ENCODE measurements at regions not wholly inside any gene's neighbourhood (a gene's known extent, or its start where the extent isn't known, plus 50 kb on each side); places are given as distances from the start of the nearest gene placed in this dataset.

DNA sequence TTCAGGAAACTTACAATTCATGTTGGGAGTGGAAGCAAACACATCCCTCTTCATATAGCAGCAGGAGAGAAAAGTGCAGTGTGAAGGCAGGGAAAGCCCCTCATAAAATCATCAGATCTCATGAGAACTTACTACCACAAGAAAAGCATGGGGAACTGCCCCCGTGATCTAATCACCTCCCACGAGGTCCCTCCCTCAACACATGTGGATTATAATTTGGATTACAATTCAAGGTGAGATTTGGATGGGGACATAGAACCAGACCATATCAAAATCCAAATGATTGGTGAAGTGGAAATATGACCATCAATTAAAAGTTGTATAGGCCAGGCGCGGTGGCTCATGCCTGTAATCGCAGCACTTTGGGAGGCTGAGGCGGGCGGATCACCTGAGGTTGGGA lies 1268.0 kb downstream of the JRKL start:
- Histone ChIP-seq H3K9ac (ENCODE audit: low read depth in 1 of 2, low read length in 2 of 2) (no peak overlapping the region), H3K27ac (ENCODE audit: low read depth in 1 of 2, low read length in 2 of 2) (no peak overlapping the region), H3K4me1 (ENCODE audit: control insufficient read depth in 4 of 4, insufficient read depth in 4 of 4, low read length in 3 of 4) (no peaks in the 10 kb centered on the region), H3K9me3 (ENCODE audit: control insufficient read depth in 4 of 4, low read length in 3 of 4) (no peaks in the 10 kb centered on the region), H3K27me3 (ENCODE audit: control insufficient read depth in 4 of 4, insufficient read depth in 4 of 4, low read length in 3 of 4) (no peaks in the 10 kb centered on the region), H3K36me3 (ENCODE audit: control insufficient read depth in 4 of 4, insufficient read depth in 3 of 4, low read depth in 1 of 4, low read length in 3 of 4) (no peaks in the 10 kb centered on the region), H3K4me3 (ENCODE audit: low read depth in 1 of 3, low read length in 3 of 3) (no peak overlapping the region)
- no peak for DNase-seq (ENCODE audit: low spot score)
- WGBS = 85% methylated on average over 7 of the region's 7 CpGs
- TF ChIP-seq HNF4A (conservative IDR thresholded peaks at IDR 0.05) = no peak
- no peak for TF ChIP-seq FOXA1 (IDR thresholded peaks at IDR 0.05)
- TF ChIP-seq, protein P1, sequence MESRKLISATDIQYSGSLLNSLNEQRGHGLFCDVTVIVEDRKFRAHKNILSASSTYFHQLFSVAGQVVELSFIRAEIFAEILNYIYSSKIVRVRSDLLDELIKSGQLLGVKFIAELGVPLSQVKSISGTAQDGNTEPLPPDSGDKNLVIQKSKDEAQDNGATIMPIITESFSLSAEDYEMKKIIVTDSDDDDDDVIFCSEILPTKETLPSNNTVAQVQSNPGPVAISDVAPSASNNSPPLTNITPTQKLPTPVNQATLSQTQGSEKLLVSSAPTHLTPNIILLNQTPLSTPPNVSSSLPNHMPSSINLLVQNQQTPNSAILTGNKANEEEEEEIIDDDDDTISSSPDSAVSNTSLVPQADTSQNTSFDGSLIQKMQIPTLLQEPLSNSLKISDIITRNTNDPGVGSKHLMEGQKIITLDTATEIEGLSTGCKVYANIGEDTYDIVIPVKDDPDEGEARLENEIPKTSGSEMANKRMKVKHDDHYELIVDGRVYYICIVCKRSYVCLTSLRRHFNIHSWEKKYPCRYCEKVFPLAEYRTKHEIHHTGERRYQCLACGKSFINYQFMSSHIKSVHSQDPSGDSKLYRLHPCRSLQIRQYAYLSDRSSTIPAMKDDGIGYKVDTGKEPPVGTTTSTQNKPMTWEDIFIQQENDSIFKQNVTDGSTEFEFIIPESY (IDR thresholded peaks at IDR 0.05) = no peak
- TF ChIP-seq TAF1 (conservative IDR thresholded peaks at IDR 0.05) = no peak

DNA sequence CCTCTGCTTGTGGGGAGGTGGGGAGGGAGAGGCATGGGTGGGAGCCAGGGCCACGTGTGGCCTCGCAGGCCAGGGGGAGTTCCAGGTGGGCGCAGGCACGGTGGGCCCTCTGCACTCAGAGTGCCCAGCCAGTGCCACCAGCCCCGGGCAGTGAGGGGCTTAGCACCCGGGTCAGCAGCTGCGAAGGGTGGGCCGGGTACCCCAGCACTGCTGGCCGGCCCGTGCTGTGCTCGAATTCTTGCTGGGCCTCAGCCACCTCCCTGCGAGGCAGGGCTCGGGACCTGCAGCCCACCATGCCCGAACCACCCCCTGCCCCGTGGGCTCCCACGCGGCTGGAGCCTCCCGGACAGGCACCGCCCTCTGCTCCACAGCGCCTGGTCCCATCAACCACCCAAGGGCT lies 1277.2 kb downstream of the JRKL start:
- DNase-seq (ENCODE audit: low spot score) = no peak
- WGBS = 87% methylated on average over 20 of the region's 20 CpGs
- Histone ChIP-seq H3K4me1 (ENCODE audit: control insufficient read depth in 4 of 4, insufficient read depth in 4 of 4, low read length in 3 of 4) (no peaks in the 10 kb centered on the region), H3K27me3 (ENCODE audit: control insufficient read depth in 4 of 4, insufficient read depth in 4 of 4, low read length in 3 of 4) (no peaks in the 10 kb centered on the region), H3K9me3 (ENCODE audit: control insufficient read depth in 4 of 4, low read length in 3 of 4) (no peaks in the 10 kb centered on the region), H3K4me3 (ENCODE audit: low read depth in 1 of 3, low read length in 3 of 3) (no peak overlapping the region), H3K27ac (ENCODE audit: low read depth in 1 of 2, low read length in 2 of 2) (no peak overlapping the region), H3K36me3 (ENCODE audit: control insufficient read depth in 4 of 4, insufficient read depth in 3 of 4, low read depth in 1 of 4, low read length in 3 of 4) (no peaks in the 10 kb centered on the region), H3K9ac (ENCODE audit: low read depth in 1 of 2, low read length in 2 of 2) (no peak overlapping the region)
- TF ChIP-seq, protein P2, sequence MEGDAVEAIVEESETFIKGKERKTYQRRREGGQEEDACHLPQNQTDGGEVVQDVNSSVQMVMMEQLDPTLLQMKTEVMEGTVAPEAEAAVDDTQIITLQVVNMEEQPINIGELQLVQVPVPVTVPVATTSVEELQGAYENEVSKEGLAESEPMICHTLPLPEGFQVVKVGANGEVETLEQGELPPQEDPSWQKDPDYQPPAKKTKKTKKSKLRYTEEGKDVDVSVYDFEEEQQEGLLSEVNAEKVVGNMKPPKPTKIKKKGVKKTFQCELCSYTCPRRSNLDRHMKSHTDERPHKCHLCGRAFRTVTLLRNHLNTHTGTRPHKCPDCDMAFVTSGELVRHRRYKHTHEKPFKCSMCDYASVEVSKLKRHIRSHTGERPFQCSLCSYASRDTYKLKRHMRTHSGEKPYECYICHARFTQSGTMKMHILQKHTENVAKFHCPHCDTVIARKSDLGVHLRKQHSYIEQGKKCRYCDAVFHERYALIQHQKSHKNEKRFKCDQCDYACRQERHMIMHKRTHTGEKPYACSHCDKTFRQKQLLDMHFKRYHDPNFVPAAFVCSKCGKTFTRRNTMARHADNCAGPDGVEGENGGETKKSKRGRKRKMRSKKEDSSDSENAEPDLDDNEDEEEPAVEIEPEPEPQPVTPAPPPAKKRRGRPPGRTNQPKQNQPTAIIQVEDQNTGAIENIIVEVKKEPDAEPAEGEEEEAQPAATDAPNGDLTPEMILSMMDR (IDR thresholded peaks at IDR 0.05; ENCODE audit: low read depth, low read length, missing input control) = no peak
- TF ChIP-seq EGR1 (IDR thresholded peaks at IDR 0.05; ENCODE audit: low read depth in 2 of 2) = no peak
- TF ChIP-seq, protein P3, sequence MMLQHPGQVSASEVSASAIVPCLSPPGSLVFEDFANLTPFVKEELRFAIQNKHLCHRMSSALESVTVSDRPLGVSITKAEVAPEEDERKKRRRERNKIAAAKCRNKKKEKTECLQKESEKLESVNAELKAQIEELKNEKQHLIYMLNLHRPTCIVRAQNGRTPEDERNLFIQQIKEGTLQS (IDR thresholded peaks at IDR 0.05) = no peak
- TF ChIP-seq, protein P4, sequence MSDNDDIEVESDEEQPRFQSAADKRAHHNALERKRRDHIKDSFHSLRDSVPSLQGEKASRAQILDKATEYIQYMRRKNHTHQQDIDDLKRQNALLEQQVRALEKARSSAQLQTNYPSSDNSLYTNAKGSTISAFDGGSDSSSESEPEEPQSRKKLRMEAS (IDR thresholded peaks at IDR 0.05) = no peak
- no peak for TF ChIP-seq FOXA2 (IDR thresholded peaks at IDR 0.05)
- TF ChIP-seq RXRA (IDR thresholded peaks at IDR 0.05) = no peak
- no peak for TF ChIP-seq JUND (IDR thresholded peaks at IDR 0.05)
- no peak for TF ChIP-seq YY1 (IDR thresholded peaks at IDR 0.05)
- TF ChIP-seq GABPA (IDR thresholded peaks at IDR 0.05 in 1 of 2, conservative IDR thresholded peaks at IDR 0.05 in 1 of 2) = no peak

DNA sequence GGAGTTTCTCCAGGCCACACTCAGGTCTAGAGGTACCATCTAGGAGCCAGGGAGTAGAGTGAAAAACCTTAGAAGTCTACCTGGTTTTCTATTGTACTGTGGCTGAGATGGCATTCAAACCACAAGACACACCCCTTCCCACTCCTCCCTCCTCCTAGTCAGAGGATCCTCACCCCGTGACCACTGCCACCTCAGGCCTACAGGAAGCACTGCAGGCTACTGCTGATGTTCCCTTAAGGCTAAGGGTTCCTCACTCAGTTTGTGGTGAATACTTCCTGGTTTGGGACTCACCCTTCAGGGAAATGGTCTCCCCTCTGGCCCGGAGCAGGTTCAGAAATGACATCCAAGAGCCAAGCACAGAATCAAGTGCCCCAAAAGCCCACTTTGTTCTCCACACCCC lies 1293.9 kb downstream of the JRKL start:
- no peak overlapping the region for H3K4me3 ChIP-seq (ENCODE audit: low read depth in 1 of 3, low read length in 3 of 3)
- DNase-seq (ENCODE audit: low spot score) = no peak
- H3K36me3 ChIP-seq (ENCODE audit: control insufficient read depth in 4 of 4, insufficient read depth in 3 of 4, low read depth in 1 of 4, low read length in 3 of 4) = no peaks in the 10 kb centered on the region
- no peak overlapping the region for H3K9ac ChIP-seq (ENCODE audit: low read depth in 1 of 2, low read length in 2 of 2)
- peaks cover 0 to 2% (median 0%) of the 10 kb centered on the region in 4 donors for H3K9me3 ChIP-seq (ENCODE audit: control insufficient read depth in 4 of 4, low read length in 3 of 4)
- no peaks in the 10 kb centered on the region for H3K4me1 ChIP-seq (ENCODE audit: control insufficient read depth in 4 of 4, insufficient read depth in 4 of 4, low read length in 3 of 4)
- WGBS = 59% methylated on average over 2 of the region's 2 CpGs
- H3K27ac ChIP-seq (ENCODE audit: low read depth in 1 of 2, low read length in 2 of 2) = no peak overlapping the region
- no peak for TF ChIP-seq TAF1 (conservative IDR thresholded peaks at IDR 0.05)
- TF ChIP-seq, protein P2 (IDR thresholded peaks at IDR 0.05; ENCODE audit: low read depth, low read length, missing input control) = no peak
- no peak for TF ChIP-seq GABPA (IDR thresholded peaks at IDR 0.05 in 1 of 2, conservative IDR thresholded peaks at IDR 0.05 in 1 of 2)
- no peak for TF ChIP-seq JUND (IDR thresholded peaks at IDR 0.05)
- TF ChIP-seq, protein P5, sequence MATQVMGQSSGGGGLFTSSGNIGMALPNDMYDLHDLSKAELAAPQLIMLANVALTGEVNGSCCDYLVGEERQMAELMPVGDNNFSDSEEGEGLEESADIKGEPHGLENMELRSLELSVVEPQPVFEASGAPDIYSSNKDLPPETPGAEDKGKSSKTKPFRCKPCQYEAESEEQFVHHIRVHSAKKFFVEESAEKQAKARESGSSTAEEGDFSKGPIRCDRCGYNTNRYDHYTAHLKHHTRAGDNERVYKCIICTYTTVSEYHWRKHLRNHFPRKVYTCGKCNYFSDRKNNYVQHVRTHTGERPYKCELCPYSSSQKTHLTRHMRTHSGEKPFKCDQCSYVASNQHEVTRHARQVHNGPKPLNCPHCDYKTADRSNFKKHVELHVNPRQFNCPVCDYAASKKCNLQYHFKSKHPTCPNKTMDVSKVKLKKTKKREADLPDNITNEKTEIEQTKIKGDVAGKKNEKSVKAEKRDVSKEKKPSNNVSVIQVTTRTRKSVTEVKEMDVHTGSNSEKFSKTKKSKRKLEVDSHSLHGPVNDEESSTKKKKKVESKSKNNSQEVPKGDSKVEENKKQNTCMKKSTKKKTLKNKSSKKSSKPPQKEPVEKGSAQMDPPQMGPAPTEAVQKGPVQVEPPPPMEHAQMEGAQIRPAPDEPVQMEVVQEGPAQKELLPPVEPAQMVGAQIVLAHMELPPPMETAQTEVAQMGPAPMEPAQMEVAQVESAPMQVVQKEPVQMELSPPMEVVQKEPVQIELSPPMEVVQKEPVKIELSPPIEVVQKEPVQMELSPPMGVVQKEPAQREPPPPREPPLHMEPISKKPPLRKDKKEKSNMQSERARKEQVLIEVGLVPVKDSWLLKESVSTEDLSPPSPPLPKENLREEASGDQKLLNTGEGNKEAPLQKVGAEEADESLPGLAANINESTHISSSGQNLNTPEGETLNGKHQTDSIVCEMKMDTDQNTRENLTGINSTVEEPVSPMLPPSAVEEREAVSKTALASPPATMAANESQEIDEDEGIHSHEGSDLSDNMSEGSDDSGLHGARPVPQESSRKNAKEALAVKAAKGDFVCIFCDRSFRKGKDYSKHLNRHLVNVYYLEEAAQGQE (IDR thresholded peaks at IDR 0.05) = no peak
- TF ChIP-seq, protein P3 (IDR thresholded peaks at IDR 0.05) = no peak
- TF ChIP-seq FOXA1 (IDR thresholded peaks at IDR 0.05) = no peak
- no peak for TF ChIP-seq RXRA (IDR thresholded peaks at IDR 0.05)
- TF ChIP-seq FOXA2 (IDR thresholded peaks at IDR 0.05) = no peak
- H3K27me3 ChIP-seq (ENCODE audit: control insufficient read depth in 4 of 4, insufficient read depth in 4 of 4, low read length in 3 of 4) = no peaks in the 10 kb centered on the region
